GM19351 (cell line): ENCODE measurements at regions not wholly inside any gene's neighbourhood (a gene's known extent, or its start where the extent isn't known, plus 50 kb on each side); places are given as distances from the start of the nearest gene placed in this dataset.
"Not testable (repeated sequence)": the region's sequence is repeated elsewhere in the genome, so short reads cannot be mapped to it uniquely, and the experiment has no call there.

ENCODE experiments used
- ATAC-seq: cut with Tn5 transposase; IDR thresholded peaks from one replicate; pipeline ENCODE4 v1.9.1; 2021; ENCODE audit warnings: mild to moderate bottlenecking, moderate library complexity; ENCODE audit not compliant: unreplicated experiment

GRCh38 chr17:77288115-77288619 lies 147.4 kb downstream of the SEC14L1 start:
- ATAC-seq = no peak

- ATAC-seq = not testable (repeated sequence)
Measured at GRCh38 chr17:77290759-77291558, 150.2 kb downstream of the SEC14L1 start.

GRCh38 chr17:77291591-77292386 lies 151.0 kb downstream of the SEC14L1 start:
- no peak for ATAC-seq

DNA sequence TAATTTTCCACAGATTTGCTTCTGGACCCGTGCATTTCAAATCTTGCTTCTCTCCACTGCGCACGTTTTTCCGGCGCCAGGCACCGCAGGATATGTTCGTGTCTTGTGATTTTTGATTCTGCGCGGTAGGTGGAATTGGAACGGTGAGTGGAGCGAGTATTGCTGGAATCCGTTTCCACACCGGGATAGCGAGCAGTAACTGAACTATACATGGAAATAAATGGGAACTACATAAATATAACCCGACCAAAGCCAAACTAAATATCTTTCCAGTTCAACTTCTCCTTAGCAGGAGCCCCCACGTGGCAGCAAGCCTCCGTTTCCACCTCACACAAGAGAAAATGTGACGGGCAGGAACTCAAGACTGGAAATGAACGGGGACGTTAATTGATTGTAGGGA lies 154.0 kb downstream of the SEC14L1 start:
- no peak for ATAC-seq

DNA sequence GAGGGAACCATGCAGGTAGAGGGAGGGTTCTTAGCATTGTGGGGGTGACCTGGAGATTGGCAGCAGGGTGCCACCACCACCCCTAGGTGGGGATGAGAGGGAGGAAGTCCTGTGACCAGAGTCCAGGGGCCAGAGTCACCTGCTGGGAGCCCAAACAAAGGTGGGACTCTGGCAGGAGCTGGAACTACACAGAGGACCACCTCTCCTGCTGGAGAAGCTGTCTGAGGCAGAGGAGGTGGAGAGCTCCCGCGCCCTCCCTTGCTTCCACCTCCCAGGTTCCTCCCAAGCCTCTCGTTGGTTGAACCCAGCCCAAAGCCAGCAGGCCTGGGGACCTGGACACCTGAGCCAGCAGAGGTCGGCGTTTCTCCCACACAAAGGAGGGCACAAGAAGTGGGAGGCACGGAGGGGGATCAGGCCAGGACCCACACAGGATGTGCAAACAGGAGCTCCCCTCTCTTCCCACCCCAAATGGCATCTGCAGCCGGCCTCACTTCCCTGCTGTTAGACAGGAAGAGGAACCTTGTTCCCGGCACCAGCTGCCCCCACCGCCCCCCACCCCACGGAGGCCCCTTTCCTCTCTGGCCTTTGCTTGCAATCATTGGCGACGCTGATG lies 154.6 kb downstream of the SEC14L1 start:
- ATAC-seq = no peak

GRCh38 chr17:77296769-77297409 lies 156.1 kb downstream of the SEC14L1 start:
- no peak for ATAC-seq

- ATAC-seq = no peak
Measured at GRCh38 chr17:77297693-77298666, 157.2 kb downstream of the SEC14L1 start.

DNA sequence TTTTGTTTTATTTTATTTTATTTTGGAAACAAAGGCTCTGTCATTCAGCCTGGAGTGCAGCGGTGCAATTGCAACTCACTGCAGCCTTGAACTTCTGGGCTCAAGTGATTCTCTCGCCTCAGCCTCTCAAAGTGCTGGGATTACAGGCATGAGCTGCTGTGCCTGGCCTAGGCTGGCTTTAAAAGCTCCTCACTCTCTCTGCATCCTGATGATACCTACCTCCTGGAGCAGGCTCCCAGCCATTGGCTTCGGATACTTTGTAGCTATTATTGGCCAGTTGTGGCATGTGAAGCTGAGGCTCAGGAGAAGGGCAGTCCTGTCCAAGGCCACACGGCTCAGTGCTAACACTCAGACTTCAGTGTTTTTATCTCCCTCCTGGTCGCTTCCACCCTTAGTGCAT lies 158.0 kb downstream of the SEC14L1 start:
- ATAC-seq = no peak

GRCh38 chr17:77299256-77300015 lies 158.7 kb downstream of the SEC14L1 start:
- ATAC-seq = no peak

GRCh38 chr17:77300016-77300686 lies 159.4 kb downstream of the SEC14L1 start:
- no peak for ATAC-seq

- no peak for ATAC-seq
Measured at GRCh38 chr17:77301694-77302266, 161.0 kb downstream of the SEC14L1 start.

DNA sequence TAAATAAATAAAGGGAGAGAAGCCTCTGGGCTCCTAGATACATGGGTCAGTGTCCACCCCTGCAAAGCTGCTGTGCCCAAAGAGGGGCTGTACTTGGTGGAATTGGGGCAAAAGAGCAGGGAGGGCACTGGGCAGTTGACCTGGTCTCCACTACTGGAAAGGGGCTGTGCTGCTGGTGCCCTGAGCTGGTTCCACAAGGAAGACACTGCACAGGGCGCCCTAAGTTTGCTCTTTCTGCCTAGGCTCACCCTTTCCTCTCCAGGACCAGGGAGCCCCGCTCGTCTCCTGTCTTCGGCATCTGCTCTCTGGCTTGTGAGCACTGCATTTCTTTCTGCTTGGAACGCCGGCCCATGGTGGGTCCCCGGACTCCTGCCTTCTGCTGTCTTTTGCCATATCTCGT lies 161.9 kb downstream of the SEC14L1 start:
- no peak for ATAC-seq

DNA sequence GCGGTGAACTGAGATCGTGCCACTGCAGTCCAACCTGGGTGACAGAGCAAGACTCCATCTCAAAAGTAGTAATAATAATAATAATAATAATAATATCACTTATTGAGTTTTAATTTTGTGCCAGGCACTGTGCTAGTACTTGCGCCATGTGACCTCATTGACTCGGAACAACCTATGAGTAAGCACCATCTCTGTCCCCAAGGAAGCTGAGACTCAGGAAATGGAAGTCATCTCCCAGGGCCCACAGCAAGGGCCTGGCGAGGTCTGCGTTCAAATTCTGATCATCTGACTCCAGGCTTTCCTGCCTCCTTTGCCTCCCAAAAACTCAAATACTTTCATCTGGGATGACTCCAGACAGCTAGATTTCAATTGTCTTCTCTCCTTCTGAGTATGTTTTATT lies 162.9 kb downstream of the SEC14L1 start:
- no peak for ATAC-seq

GRCh38 chr17:77304051-77304745 lies 163.4 kb downstream of the SEC14L1 start:
- ATAC-seq = no peak

GRCh38 chr17:77304746-77305473 lies 164.1 kb downstream of the SEC14L1 start:
- no peak for ATAC-seq

GRCh38 chr17:77306048-77306789 lies 165.4 kb downstream of the SEC14L1 start:
- no peak for ATAC-seq
